Activated naive CD8-positive, alpha-beta T cell treated with anti-CD3 and anti-CD28 coated beads, Interleukin-2, amount 50 U/mL, for 24 hours (primary cell): ENCODE measurements at regions not wholly inside any gene's neighbourhood (a gene's known extent, or its start where the extent isn't known, plus 50 kb on each side); places are given as distances from the start of the nearest gene placed in this dataset.
"Not testable (repeated sequence)": the region's sequence is repeated elsewhere in the genome, so short reads cannot be mapped to it uniquely, and the experiment has no call there.

Source experiments
- ATAC-seq: fragments of 150-1000 bp; cut with Tn5 transposase; one replicate; pipeline ENCODE4 v1.10.0; 2021
- DNase-seq: peaks from one replicate; pipeline ENCODE4 v3.0.0; 2021
- H3K27ac Mint-ChIP-seq: one replicate; pipeline ENCODE4 v1.8.0; 2021; ENCODE audit warnings: mild to moderate bottlenecking, mixed read lengths
- H3K27me3 Mint-ChIP-seq: one replicate; pipeline ENCODE4 v1.8.0; 2021; ENCODE audit warnings: mixed read lengths
- H3K36me3 Mint-ChIP-seq: one replicate; pipeline ENCODE4 v1.8.0; 2021; ENCODE audit warnings: low read depth, mixed read lengths
- H3K4me1 Mint-ChIP-seq: one replicate; pipeline ENCODE4 v1.8.0; 2021; ENCODE audit warnings: mixed read lengths
- H3K4me3 Mint-ChIP-seq: one replicate; pipeline ENCODE4 v1.8.0; 2021; ENCODE audit warnings: mild to moderate bottlenecking, moderate library complexity, mixed read lengths
- H3K9me3 Mint-ChIP-seq: one replicate; pipeline ENCODE4 v1.8.0; 2021; ENCODE audit warnings: mixed read lengths

DNA sequence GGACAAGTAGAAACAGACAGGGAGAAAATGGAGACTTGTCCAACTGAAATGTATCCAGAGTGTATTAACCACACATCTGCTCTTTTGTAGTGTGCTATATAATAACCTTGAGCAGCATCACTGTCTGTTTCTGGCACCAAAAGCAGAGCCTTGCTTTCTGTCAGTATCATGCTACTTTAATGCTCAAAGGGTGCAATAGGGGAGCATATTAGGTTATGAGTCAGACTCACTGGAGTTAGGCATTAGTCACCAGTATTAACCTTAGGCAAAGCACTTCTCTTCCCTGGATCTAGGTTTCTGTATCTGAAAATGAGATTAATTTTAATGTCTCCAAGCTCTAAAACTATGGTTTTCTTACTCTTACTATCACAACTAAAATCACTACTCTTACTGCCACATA is 280.1 kb downstream of the TFAP2B start:
- Mint-ChIP-seq H3K36me3 (no peaks in the 10 kb centered on the region), H3K4me1 (no peaks in the 10 kb centered on the region), H3K27me3 (no peaks in the 10 kb centered on the region), H3K27ac (no peak overlapping the region), H3K4me3 (no peak overlapping the region), H3K9me3 (no peaks in the 10 kb centered on the region)
- ATAC-seq: no peak
- no peak for DNase-seq

DNA sequence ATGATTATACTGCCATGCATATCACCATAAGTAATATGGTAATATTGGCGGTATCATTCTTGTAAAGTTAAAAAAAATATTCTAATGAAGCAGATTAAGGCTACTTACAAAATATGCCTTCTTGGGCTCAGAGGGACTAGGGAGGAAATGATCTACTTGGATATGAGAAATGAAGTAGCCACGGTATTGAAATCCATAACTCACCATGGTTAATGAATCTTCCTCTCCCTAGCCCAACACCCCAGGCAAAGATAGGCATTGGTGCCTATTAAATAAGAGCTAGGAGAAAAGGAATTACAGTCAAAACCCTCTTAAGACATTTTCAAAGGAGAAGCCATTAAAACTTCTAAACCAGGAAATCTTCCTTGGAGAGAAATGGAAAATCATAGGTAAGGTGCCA is 280.5 kb downstream of the TFAP2B start:
- no peaks in the 10 kb centered on the region for H3K27me3 Mint-ChIP-seq

DNA sequence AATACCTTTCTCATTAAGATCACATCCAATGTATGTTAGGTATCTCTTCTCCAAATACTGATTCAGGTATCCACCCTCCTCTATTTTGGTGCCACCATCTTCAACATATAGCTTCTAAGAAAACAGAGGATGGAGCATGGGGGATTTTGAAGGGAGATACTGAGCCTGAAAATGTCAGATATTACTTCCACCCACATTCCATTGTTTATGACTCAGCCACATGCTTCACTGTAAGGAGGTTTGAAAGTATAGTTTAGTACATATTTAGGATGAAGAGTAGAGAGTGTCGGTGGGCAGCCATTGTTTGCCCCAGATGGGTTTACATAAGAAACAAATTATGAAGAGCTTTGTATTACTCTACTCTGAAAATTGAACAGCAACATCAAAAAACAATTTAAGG is 286.7 kb downstream of the TFAP2B start:
- no peak for ATAC-seq
- Mint-ChIP-seq H3K27ac (no peak overlapping the region), H3K4me3 (no peak overlapping the region), H3K36me3 (no peaks in the 10 kb centered on the region), H3K4me1 (no peaks in the 10 kb centered on the region), H3K27me3 (no peaks in the 10 kb centered on the region), H3K9me3 (peaks cover 12% of the 10 kb centered on the region)
- no peak for DNase-seq

More for the DNA sequence above, 280.5 kb downstream of the TFAP2B start:
- Mint-ChIP-seq H3K9me3 (no peaks in the 10 kb centered on the region), H3K27ac (no peak overlapping the region), H3K36me3 (no peaks in the 10 kb centered on the region), H3K4me3 (no peak overlapping the region), H3K4me1 (no peaks in the 10 kb centered on the region)
- DNase-seq: no peak
- ATAC-seq: no peak

DNA sequence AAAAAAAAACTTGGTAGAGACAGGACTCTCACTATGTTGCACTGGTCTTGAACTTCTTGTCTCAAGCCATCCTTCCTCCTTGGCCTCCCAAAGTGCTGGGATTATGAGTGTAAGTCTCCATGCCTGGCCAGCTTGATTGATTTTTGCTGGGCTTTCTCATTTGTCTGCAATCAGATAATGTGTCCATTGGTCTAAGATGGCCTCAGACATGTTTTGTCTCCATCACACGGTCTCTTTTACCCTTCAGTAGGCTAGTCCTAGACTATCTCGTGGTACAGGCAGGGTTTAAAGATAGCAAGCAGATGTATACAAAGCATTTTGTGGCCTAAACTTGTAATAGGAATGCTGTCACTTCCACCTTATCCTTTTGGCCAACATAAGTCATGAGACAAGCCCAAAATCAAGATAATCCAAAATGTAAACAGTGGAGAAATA is 289.1 kb downstream of the TFAP2B start:
- Mint-ChIP-seq H3K9me3 (peaks cover 12% of the 10 kb centered on the region), H3K4me1 (no peaks in the 10 kb centered on the region), H3K27me3 (no peaks in the 10 kb centered on the region), H3K36me3 (no peaks in the 10 kb centered on the region), H3K4me3 (no peak overlapping the region), H3K27ac (no peak overlapping the region)
- ATAC-seq (no peak), DNase-seq (no peak)

DNA sequence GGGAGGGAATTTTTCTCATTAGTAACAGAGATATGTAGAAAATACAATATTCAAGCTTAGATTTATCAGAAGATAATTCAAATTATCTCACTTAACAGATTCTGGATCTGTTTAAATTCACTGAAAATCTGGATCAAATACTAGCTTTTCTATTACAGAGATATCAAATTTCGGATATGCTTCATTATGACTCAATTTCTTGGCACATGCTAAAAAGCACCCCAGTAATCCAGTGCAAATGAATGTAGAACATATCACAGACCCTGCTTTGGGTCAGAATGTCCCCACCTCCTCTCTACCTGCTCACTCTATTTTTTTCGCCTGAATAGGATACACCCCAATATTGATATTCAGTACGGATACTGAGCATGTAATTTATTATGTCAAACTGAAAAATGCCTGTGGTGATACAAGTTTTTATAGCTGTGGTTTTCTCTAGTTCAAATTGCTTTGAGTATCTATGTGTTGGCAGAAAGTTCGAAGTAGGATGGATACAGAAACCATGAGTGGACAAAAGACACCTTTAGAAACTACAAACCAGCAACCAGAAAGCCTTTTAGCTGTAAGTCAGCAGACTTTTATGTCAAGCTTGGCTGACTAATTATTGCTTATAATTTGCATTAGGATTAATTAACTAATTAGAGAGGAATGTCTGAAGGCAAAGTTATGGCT is 290.0 kb downstream of the TFAP2B start:
- DNase-seq (no peak), ATAC-seq (no peak)
- Mint-ChIP-seq H3K4me1 (no peaks in the 10 kb centered on the region), H3K4me3 (no peak overlapping the region), H3K36me3 (no peaks in the 10 kb centered on the region), H3K27ac (no peak overlapping the region), H3K9me3 (peaks cover 12% of the 10 kb centered on the region), H3K27me3 (no peaks in the 10 kb centered on the region)

DNA sequence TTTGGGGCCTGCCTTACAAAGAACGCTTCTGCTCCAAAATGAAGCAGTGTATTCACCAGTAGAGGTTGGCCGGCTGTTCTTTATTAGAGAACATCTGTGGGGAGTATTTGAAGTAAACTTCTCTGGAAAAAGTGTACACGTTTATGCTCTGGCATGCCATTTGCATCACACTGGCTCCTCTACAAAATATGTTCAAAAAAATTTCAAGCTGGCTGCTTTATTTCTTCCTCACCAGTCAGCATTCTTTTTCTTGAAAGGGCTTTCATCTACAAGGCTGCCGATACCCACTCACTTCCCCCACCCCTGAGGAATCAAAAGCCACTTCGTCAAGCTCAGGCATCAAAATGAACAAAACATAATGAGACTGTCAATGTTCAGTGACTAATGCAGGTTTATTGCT is 294.1 kb downstream of the TFAP2B start:
- no peaks in the 10 kb centered on the region for H3K27me3 Mint-ChIP-seq
- no peak overlapping the region for H3K27ac Mint-ChIP-seq
- H3K4me1 Mint-ChIP-seq: no peaks in the 10 kb centered on the region
- H3K4me3 Mint-ChIP-seq: no peak overlapping the region
- no peaks in the 10 kb centered on the region for H3K36me3 Mint-ChIP-seq
- ATAC-seq (no peak), DNase-seq (no peak)
- no peaks in the 10 kb centered on the region for H3K9me3 Mint-ChIP-seq

DNA sequence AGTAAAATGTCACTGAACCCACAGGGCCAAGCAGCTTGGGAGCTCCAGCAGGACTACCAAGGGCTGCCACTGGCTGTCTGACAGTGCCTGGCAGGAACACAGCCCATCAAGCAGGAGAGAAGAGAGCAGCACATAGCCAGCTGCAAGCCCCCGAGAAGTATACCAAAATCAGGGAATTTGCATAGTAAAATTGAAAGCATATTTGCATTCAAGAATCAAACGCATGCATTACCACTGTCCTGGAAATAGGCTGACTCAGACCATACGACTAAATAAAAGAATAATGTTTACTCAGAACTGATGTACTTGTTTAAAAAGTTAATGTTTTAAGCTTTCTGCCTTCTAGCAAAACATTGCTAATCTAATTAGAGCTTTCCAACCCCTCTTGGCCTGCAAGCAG is 298.1 kb downstream of the TFAP2B start:
- Mint-ChIP-seq H3K4me1 (no peaks in the 10 kb centered on the region), H3K9me3 (no peaks in the 10 kb centered on the region), H3K4me3 (no peak overlapping the region)

DNA sequence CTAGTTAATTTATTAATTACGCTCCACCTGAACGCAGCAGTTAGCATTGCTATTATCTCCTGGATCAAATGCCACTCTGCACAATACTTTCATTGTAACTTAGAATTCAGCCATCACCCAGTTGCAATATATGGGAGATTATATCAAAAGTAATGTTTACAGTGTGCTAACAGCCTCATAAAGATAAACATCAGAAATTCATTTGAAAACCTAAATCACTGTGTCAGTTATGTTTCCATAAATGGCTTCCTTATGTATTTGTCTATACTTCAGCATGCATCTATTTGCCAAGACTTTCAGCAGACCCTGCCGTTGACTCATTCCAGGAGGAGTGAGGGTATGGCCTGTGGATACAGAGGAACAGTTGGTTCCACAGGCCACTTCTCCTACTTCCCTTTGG is 300.1 kb downstream of the TFAP2B start:
- no peaks in the 10 kb centered on the region for H3K27me3 Mint-ChIP-seq
- H3K4me1 Mint-ChIP-seq: no peaks in the 10 kb centered on the region
- DNase-seq (no peak), ATAC-seq (no peak)
- no peak overlapping the region for H3K4me3 Mint-ChIP-seq
- H3K27ac Mint-ChIP-seq: no peak overlapping the region
- no peaks in the 10 kb centered on the region for H3K36me3 Mint-ChIP-seq
- no peaks in the 10 kb centered on the region for H3K9me3 Mint-ChIP-seq

More for the DNA sequence above, 298.1 kb downstream of the TFAP2B start:
- Mint-ChIP-seq H3K36me3 (no peaks in the 10 kb centered on the region), H3K27me3 (no peaks in the 10 kb centered on the region), H3K27ac (no peak overlapping the region)
- DNase-seq (no peak), ATAC-seq (no peak)

DNA sequence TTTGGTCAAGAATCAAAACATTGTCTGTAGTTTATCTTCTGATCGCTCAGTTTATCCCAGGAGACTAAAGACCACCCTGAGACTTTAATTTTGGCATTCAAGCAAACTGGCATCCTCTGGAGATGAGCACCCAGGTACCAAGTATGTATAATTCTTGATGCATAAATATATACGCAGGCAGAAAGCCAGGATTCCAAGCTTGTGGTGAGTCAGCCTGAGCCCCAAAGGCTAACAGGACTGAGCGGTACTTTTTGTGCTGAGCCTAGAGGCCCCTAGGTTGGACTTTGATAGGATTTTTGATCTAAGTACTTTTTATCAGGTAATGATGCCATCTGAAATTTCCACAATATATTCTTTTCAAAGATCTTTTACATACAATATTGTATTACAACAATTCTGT is 301.3 kb downstream of the TFAP2B start:
- DNase-seq: no peak
- no peak for ATAC-seq
- no peak overlapping the region for H3K4me3 Mint-ChIP-seq
- H3K4me1 Mint-ChIP-seq: no peaks in the 10 kb centered on the region
- no peaks in the 10 kb centered on the region for H3K9me3 Mint-ChIP-seq
- H3K27me3 Mint-ChIP-seq: no peaks in the 10 kb centered on the region
- H3K27ac Mint-ChIP-seq: no peak overlapping the region
- H3K36me3 Mint-ChIP-seq: no peaks in the 10 kb centered on the region

DNA sequence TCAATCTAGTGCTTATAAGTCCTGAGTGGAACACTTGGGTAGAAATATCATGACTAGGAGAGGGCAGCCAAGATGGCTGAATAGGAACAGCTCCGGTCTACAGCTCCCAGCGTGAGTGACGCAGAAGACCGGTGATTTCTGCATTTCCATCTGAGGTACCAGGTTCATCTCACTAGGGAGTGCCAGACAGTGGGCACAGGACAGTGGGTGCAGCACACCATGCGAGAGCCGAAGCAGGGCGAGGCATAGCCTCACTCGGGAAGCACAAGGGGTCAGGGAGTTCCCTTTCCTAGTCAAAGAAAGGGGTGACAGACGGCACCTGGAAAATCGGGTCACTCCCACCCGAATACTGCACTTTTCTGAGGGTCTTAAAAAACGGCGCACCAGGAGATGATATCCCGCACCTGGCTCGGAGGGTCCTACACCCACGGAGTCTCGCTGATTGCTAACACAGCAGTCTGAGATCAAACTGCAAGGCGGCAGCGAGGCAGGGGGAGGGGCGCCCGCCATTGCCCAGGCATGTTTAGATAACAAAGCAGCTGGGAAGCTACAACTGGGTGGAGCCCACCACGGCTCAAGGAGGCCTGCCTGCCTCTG is 302.8 kb downstream of the TFAP2B start:
- not testable (repeated sequence) for H3K4me1 Mint-ChIP-seq, H3K4me3 Mint-ChIP-seq, H3K27me3 Mint-ChIP-seq, H3K27ac Mint-ChIP-seq, ATAC-seq, H3K36me3 Mint-ChIP-seq, H3K9me3 Mint-ChIP-seq, DNase-seq

DNA sequence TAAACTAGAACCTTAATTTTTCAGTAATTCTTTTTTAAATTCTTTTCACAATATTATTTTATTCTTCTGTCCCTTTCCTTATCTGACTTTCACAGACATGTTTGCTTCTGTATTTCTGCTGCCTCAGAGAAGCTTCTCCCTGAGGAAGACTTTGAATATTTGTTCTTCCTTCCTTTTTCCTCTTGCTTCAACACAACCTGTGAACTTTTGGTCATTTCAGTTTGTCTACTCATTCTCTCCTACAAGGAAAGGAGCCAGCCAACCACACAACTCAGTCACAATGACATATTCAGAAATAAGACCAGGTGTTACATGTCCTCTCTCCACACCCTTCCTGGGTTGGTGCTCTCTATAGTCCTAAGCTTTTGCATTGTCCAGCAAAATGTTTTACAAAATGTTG is 310.4 kb downstream of the TFAP2B start:
- no peak overlapping the region for H3K4me3 Mint-ChIP-seq
- peaks cover 14% of the 10 kb centered on the region for H3K9me3 Mint-ChIP-seq
- DNase-seq (no peak), ATAC-seq (no peak)
- H3K36me3 Mint-ChIP-seq: no peaks in the 10 kb centered on the region
- no peak overlapping the region for H3K27ac Mint-ChIP-seq
- no peaks in the 10 kb centered on the region for H3K4me1 Mint-ChIP-seq
- H3K27me3 Mint-ChIP-seq: no peaks in the 10 kb centered on the region

DNA sequence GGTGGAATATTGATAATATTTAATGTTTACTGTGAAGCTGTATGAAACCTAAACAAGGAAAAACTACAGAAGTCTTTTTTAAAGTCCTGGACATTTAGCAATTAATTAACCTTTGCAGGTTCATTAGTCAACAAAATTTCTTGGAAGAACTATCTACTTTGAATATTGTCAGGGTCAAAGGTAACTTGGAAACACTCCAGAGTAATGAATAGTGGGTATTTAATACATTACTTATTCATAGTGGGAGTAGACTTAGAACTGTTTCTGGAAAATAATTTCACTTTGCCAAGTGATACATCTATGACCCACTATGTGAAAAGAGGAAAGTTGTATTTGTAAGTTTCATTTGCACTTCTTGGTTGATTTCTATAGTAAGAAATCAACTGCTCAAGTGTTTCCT is 319.1 kb downstream of the TFAP2B start:
- ATAC-seq: no peak

DNA sequence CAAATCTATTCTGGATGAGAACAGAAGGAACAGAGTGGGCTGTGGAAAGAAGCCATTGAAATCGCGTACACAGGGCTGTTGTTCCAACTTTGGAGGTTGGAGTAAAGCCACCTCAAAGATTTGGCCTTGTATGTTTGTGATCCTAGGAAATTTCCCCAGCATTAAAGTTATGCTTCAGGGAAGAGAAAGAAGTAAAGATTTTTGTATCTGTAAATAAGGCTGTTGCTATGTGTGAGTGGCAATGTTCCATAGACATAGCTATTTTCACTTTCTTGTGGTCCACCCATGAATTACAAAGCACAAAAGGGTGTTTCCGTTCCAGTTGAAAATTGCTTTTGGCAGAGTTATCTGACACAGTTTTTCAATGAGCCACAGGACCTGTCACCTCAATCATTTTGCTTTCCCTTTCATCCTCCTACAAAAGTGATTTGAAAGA is 321.3 kb downstream of the TFAP2B start:
- no peaks in the 10 kb centered on the region for H3K36me3 Mint-ChIP-seq
- ATAC-seq (no peak), DNase-seq (no peak)
- H3K9me3 Mint-ChIP-seq: peaks cover 6% of the 10 kb centered on the region
- no peaks in the 10 kb centered on the region for H3K27me3 Mint-ChIP-seq
- no peak overlapping the region for H3K27ac Mint-ChIP-seq
- H3K4me3 Mint-ChIP-seq: no peak overlapping the region
- no peaks in the 10 kb centered on the region for H3K4me1 Mint-ChIP-seq

More for the DNA sequence above, 319.1 kb downstream of the TFAP2B start:
- H3K27ac Mint-ChIP-seq: no peak overlapping the region
- DNase-seq: no peak
- H3K36me3 Mint-ChIP-seq: no peaks in the 10 kb centered on the region
- H3K27me3 Mint-ChIP-seq: no peaks in the 10 kb centered on the region
- H3K9me3 Mint-ChIP-seq: peaks cover 14% of the 10 kb centered on the region
- no peaks in the 10 kb centered on the region for H3K4me1 Mint-ChIP-seq
- H3K4me3 Mint-ChIP-seq: no peak overlapping the region

DNA sequence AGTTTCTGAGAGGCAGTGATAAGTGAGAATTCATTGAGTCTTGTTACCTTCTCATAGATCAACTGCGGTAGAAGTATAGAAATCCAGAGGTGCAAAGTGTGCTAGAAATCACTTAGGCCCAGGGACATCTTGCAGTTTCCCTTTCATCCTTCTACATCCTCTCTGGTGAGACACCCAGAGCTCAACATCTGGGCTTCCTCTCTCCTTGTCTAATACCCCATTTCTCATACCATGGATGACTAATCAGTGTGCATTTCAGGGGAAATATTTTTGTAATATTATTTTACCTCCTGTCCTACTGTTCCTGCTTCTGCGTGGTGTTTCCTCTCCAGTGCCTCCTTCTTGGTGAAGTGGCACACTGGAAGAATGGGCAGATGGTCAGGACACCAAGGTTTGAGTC is 322.4 kb downstream of the TFAP2B start:
- Mint-ChIP-seq H3K27ac (no peak overlapping the region), H3K9me3 (peaks cover 6% of the 10 kb centered on the region), H3K27me3 (no peaks in the 10 kb centered on the region), H3K36me3 (no peaks in the 10 kb centered on the region), H3K4me1 (no peaks in the 10 kb centered on the region), H3K4me3 (no peak overlapping the region)
- DNase-seq (no peak), ATAC-seq (no peak)

DNA sequence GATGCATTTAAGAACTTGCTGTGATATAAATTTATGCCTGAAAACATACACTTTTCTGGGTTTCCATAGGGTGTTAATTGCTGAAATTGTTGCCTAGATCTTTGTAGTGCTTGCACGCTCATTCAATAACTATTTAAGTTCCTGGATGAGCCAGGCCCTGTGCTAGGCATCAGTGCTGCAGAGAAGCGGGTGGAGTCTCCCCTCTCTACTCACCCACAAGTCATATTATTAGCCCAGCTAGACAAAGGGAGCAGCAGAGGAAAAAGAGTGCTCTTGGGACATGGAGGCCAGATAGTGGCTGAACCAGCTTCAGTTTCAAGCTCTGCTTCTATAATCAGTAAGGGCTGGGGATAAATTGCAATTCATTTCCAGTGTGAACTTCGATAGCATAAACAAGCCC is 329.1 kb downstream of the TFAP2B start:
- DNase-seq (no peak), ATAC-seq (no peak)
- no peaks in the 10 kb centered on the region for H3K36me3 Mint-ChIP-seq
- H3K27ac Mint-ChIP-seq: no peak overlapping the region
- H3K4me3 Mint-ChIP-seq: no peak overlapping the region
- no peaks in the 10 kb centered on the region for H3K27me3 Mint-ChIP-seq
- no peaks in the 10 kb centered on the region for H3K4me1 Mint-ChIP-seq
- peaks cover 23% of the 10 kb centered on the region for H3K9me3 Mint-ChIP-seq

DNA sequence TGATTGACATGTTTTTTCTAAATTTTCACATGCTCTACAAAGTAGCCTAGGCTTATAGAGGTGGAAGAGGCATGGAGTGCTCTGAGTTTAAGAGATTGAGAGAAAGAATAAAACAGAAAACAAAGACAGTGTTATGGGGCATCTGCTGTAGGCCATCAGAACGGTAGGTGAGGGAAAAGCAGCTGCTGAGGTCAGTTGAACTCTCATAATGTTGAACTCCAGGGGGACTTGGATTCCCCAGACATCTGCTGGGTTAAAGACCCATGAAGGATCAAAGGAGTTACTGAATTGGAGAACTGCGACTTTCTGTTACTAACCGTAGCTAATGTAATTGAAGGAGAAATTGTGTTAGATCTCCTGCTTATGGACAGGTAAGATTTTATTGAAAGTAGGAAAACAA is 333.9 kb downstream of the TFAP2B start:
- Mint-ChIP-seq H3K4me3 (no peak overlapping the region), H3K36me3 (no peaks in the 10 kb centered on the region), H3K27ac (no peak overlapping the region), H3K4me1 (no peaks in the 10 kb centered on the region), H3K27me3 (no peaks in the 10 kb centered on the region), H3K9me3 (peaks cover 21% of the 10 kb centered on the region)
- ATAC-seq (no peak), DNase-seq (no peak)
